Astrocyte (in vitro differentiated cells and primary cell): ENCODE measurements at regions not wholly inside any gene's neighbourhood (a gene's known extent, or its start where the extent isn't known, plus 50 kb on each side); places are given as distances from the start of the nearest gene placed in this dataset.

Source experiments
- EZH2 ChIP-seq: IDR thresholded peaks from 2 replicates; pipeline ENCODE4 v1.6.1; 2012; ENCODE audit warnings: mild to moderate bottlenecking, low read length, inconsistent platforms; ENCODE audit not compliant: insufficient read depth
- TF ChIP-seq, protein P1 (sequence below): IDR thresholded peaks from 2 replicates; pipeline ENCODE4 v1.5.1; 2011; ENCODE audit warnings: low read depth, mild to moderate bottlenecking, inconsistent platforms, low read length, moderate library complexity; ENCODE audit not compliant: insufficient read depth

DNA sequence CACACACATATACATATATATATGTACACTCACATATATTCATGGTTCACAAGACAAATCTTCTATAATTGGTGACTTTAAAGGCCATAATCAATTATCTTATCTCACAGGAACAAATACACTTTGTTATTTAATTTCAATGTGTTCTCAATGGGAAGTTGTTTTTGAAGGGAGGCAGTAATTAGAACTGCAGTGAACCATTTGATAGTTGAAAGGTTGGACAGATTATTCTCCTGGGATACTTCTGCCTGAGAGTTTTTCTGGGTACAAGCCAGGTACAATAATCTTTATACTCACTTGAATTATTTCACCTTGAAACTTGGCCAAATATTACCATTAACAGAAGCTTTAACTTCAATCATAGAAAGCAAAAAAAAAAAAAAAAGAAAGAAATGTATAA, 546.6 kb upstream of the LRRTM4 start:
- TF ChIP-seq, protein P1, sequence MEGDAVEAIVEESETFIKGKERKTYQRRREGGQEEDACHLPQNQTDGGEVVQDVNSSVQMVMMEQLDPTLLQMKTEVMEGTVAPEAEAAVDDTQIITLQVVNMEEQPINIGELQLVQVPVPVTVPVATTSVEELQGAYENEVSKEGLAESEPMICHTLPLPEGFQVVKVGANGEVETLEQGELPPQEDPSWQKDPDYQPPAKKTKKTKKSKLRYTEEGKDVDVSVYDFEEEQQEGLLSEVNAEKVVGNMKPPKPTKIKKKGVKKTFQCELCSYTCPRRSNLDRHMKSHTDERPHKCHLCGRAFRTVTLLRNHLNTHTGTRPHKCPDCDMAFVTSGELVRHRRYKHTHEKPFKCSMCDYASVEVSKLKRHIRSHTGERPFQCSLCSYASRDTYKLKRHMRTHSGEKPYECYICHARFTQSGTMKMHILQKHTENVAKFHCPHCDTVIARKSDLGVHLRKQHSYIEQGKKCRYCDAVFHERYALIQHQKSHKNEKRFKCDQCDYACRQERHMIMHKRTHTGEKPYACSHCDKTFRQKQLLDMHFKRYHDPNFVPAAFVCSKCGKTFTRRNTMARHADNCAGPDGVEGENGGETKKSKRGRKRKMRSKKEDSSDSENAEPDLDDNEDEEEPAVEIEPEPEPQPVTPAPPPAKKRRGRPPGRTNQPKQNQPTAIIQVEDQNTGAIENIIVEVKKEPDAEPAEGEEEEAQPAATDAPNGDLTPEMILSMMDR: no peak
- no peak for TF ChIP-seq EZH2
